GM23248 (cell line): ENCODE measurements at regions not wholly inside any gene's neighbourhood (a gene's known extent, or its start where the extent isn't known, plus 50 kb on each side); places are given as distances from the start of the nearest gene placed in this dataset.

Experiments used
- DNase-seq: peaks from one replicate; pipeline ENCODE4 v3.0.0-alpha.2; 2015
- H2AFZ ChIP-seq: fragments of 200-600 bp; sonication (generic); 2 replicates; pipeline ENCODE4 v1.6.1; 2016; ENCODE audit warnings: antibody characterized with exemption
- H3F3A ChIP-seq: fragments of 200-600 bp; sonication (generic); 2 replicates; pipeline ENCODE4 v1.6.1; 2016; ENCODE audit warnings: mild to moderate bottlenecking, antibody characterized with exemption, mixed run types; ENCODE audit not compliant: insufficient read depth
- H3K27ac ChIP-seq: fragments of 200-600 bp; sonication (generic); 2 replicates; pipeline ENCODE4 v1.5.1; 2016; ENCODE audit warnings: mild to moderate bottlenecking
- H3K27me3 ChIP-seq: fragments of 200-600 bp; sonication (generic); replicated peaks from 2 replicates; pipeline ENCODE4 v1.6.1; 2016; ENCODE audit warnings: mild to moderate bottlenecking; ENCODE audit not compliant: insufficient read depth
- H3K36me3 ChIP-seq: fragments of 200-600 bp; sonication (generic); 2 replicates; pipeline ENCODE4 v1.6.1; 2016; ENCODE audit warnings: low read depth, mild to moderate bottlenecking
- H3K4me1 ChIP-seq: fragments of 200-600 bp; sonication (generic); 2 replicates; pipeline ENCODE4 v1.6.1; 2016; ENCODE audit warnings: mild to moderate bottlenecking; ENCODE audit not compliant: insufficient read depth
- H3K4me2 ChIP-seq: fragments of 200-600 bp; sonication (generic); one replicate; pipeline ENCODE4 v1.6.1; 2016; ENCODE audit warnings: mild to moderate bottlenecking; ENCODE audit not compliant: unreplicated experiment
- H3K4me3 ChIP-seq: fragments of 200-600 bp; sonication (generic); 2 replicates; pipeline ENCODE4 v1.5.1; 2016; ENCODE audit warnings: mild to moderate bottlenecking
- H3K79me2 ChIP-seq: fragments of 200-600 bp; sonication (generic); 2 replicates; pipeline ENCODE4 v1.6.1; 2016; ENCODE audit warnings: mild to moderate bottlenecking; ENCODE audit not compliant: insufficient read depth
- H3K9ac ChIP-seq: fragments of 200-600 bp; sonication (generic); 2 replicates; pipeline ENCODE4 v1.6.1; 2016; ENCODE audit warnings: mild to moderate bottlenecking
- H3K9me2 ChIP-seq: fragments of 200-600 bp; sonication (generic); 2 replicates; pipeline ENCODE4 v1.6.1; 2016; ENCODE audit warnings: mixed run types, mild to moderate bottlenecking, moderate library complexity; ENCODE audit not compliant: insufficient read depth
- H3K9me3 ChIP-seq: fragments of 200-600 bp; sonication (generic); one replicate; pipeline ENCODE4 v1.6.1; 2017; ENCODE audit warnings: low read depth
- H4K20me1 ChIP-seq: fragments of 200-600 bp; sonication (generic); 2 replicates; pipeline ENCODE4 v1.6.0; 2016; ENCODE audit not compliant: insufficient read depth
- EZH2 ChIP-seq: fragments of 200-600 bp; sonication (generic); IDR thresholded peaks from 2 replicates; pipeline ENCODE4 v1.6.1; 2018; ENCODE audit warnings: antibody characterized with exemption, mild to moderate bottlenecking; ENCODE audit not compliant: insufficient read depth, poor library complexity, severe bottlenecking
- EZH2phosphoT487 ChIP-seq: fragments of 200-600 bp; sonication (generic); IDR thresholded peaks from 2 replicates; pipeline ENCODE4 v1.6.1; 2018; ENCODE audit warnings: antibody characterized with exemption, moderate library complexity, mild to moderate bottlenecking, low read depth; ENCODE audit not compliant: insufficient read depth
- WGBS, 2 experiments: methylation state at CpG; one replicate each; pipeline ENCODE4 v1.1.6; 2015 to 2017; ENCODE audit warnings: low lambda C conversion rate in 2 of 2, low coverage in 1 of 2; ENCODE audit errors: missing lambda C conversion rate in 2 of 2; 5-methylcytosine and 5-hydroxymethylcytosine counted together
- in situ Hi-C: fragments of 300-500 bp; cut with MboI; formaldehyde crosslinking; loops from 2 replicates; pipeline ENCODE4 v1.15.0; 2020

DNA sequence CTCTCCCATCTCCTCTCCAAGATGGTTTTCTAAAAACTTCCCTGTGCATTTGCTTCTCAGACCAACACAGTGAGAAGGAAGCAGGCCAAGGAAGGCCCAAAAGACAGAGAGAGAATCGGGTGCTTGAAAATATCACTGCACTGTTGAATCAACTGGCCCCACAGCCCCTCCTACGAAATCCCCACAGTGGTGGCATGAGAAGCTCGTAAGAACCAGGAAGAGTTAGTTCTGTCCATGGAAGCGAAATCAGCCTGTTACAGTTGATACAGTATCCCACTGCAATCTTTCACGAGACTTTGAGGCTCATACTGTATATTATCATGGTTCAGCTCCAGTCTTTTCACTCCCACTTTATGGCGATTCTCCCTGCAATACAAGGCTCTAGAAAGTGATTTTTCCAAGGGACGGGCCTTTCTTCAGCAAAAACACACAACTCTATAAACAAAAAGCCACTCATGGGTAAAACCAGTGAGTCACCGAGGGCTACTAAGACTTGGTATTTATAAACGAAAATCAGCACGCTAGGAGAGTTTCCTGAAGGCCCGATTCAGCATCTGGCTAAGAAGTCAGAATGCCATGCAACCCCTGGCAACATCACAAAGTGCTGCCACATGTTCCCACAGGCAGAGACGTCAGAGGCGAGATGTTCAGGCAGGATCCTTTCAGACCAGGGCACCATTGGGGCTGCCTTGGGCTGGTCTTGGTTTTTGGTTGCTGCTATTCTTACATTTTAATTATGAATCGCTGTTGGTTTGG is 185.7 kb downstream of the IRX5 start:
- H3K9ac ChIP-seq, result peak overlapping the region; percentile 53

DNA sequence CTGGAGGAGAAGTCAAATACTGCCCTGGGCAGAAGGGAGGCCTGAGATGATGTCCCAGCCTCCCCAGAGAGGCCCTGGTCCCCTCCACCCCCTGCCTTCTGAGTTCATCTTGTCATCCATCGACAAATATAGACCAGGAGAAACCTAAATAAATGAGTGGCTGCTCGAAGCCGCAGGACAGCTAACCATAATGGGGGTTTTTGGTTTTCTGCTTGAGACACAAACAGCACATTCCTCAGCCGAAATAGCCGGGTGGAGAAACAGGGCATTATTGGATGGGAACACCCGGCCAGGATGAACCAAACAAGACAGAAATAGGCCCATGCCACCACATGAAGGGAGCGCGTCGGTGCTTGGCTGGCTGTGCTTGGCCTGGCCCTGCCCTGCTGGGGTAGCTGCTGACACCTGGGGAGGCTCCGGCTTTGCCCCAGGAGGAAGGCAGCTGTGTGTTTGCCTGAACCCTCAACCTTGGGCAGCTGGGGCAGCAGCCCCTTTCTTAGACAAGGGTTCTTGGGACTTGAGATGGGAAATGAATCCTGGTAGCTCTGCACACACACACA is 188.1 kb downstream of the IRX5 start:
- in situ Hi-C loops, result no loop called here
- H3K36me3 ChIP-seq, result no peaks in the 10 kb centered on the region
- no peaks in the 10 kb centered on the region for H3K9me2 ChIP-seq
- DNase-seq, result no peak
- no peaks in the 10 kb centered on the region for H4K20me1 ChIP-seq
- no peak for TF ChIP-seq EZH2
- TF ChIP-seq EZH2phosphoT487, result no peak
- H3K27me3 ChIP-seq, result peaks cover 6% of the 10 kb centered on the region; the same call in 1 of the 2 replicates
- H3K79me2 ChIP-seq, result no peaks in the 10 kb centered on the region
- H3K27ac ChIP-seq, result no peak overlapping the region
- no peak overlapping the region for H2AFZ ChIP-seq
- H3K4me1 ChIP-seq, result peaks cover 10% of the 10 kb centered on the region
- WGBS, 2 experiments, result 89 to 93% methylated on average over 10 of the region's 10 CpGs
- no peak overlapping the region for H3K9ac ChIP-seq
- H3F3A ChIP-seq, result no peaks in the 10 kb centered on the region; the same call in 1 of the 2 replicates
- H3K9me3 ChIP-seq, result no peaks in the 10 kb centered on the region
- no peak overlapping the region for H3K4me3 ChIP-seq
- no peak overlapping the region for H3K4me2 ChIP-seq

More for the DNA sequence above, 185.7 kb downstream of the IRX5 start:
- H4K20me1 ChIP-seq, result no peaks in the 10 kb centered on the region
- H3K27ac ChIP-seq, result peak overlapping the region; percentile 63
- no peak for TF ChIP-seq EZH2phosphoT487
- no peak for TF ChIP-seq EZH2
- H3K4me3 ChIP-seq, result no peak overlapping the region
- H3K9me2 ChIP-seq, result no peaks in the 10 kb centered on the region
- DNase-seq, result peak; percentile 94
- no peaks in the 10 kb centered on the region for H3K36me3 ChIP-seq
- peaks cover 10% of the 10 kb centered on the region for H3K4me1 ChIP-seq
- WGBS, 2 experiments, result 25 to 30% methylated on average over 14 of the region's 14 CpGs
- H3K9me3 ChIP-seq, result no peaks in the 10 kb centered on the region
- in situ Hi-C loops, result no loop called here
- no peaks in the 10 kb centered on the region for H3K79me2 ChIP-seq
- peak overlapping the region; percentile 66 for H3K4me2 ChIP-seq
- 0 out of 2 replicates have a peak, but pooled peaks cover 6% of the 10 kb centered on the region for H3K27me3 ChIP-seq
- no peaks in the 10 kb centered on the region; the same call in 1 of the 2 replicates for H3F3A ChIP-seq
- H2AFZ ChIP-seq, result peak overlapping the region; percentile 75

DNA sequence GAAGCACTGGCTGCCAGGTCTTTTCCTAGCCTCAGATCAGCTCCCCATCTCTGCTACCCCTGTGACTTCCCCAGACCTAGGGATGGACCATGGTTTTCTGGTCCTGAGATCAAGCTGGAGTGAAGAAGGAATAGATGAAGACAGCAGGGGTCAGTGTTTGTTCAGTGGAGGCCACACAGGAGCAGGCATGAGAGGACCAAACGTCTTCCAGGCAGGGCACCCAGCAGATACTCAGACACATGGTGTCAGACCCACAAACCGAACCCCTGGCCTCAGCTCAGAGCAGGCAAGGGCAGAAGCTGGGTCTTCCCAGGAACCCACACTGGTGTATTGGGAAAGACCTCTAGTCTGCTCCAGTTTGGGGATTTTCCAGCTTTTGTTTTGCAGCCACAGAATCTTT is 189.7 kb downstream of the IRX5 start:
- H3K9ac ChIP-seq, result no peak overlapping the region
- 9 to 11% methylated on average over 2 of the region's 2 CpGs for whole genome bisulfite sequencing, 2 experiments
- H3K36me3 ChIP-seq, result no peaks in the 10 kb centered on the region
- no peaks in the 10 kb centered on the region for H3K9me3 ChIP-seq
- no peaks in the 10 kb centered on the region for H4K20me1 ChIP-seq
- H3K4me1 ChIP-seq, result peaks cover 10% of the 10 kb centered on the region
- no peak overlapping the region for H3K4me3 ChIP-seq
- no peaks in the 10 kb centered on the region for H3K79me2 ChIP-seq
- TF ChIP-seq EZH2 (no peak), EZH2phosphoT487 (no peak)
- no peaks in the 10 kb centered on the region for H3K9me2 ChIP-seq
- no peak overlapping the region for H3K4me2 ChIP-seq
- DNase-seq, result peak; percentile 22
- in situ Hi-C loops, result no loop called here
- H3K27me3 ChIP-seq, result peaks cover 6% of the 10 kb centered on the region; the same call in 1 of the 2 replicates
- no peak overlapping the region for H3K27ac ChIP-seq
- H3F3A ChIP-seq, result no peaks in the 10 kb centered on the region; the same call in 1 of the 2 replicates
- H2AFZ ChIP-seq, result no peak overlapping the region

DNA sequence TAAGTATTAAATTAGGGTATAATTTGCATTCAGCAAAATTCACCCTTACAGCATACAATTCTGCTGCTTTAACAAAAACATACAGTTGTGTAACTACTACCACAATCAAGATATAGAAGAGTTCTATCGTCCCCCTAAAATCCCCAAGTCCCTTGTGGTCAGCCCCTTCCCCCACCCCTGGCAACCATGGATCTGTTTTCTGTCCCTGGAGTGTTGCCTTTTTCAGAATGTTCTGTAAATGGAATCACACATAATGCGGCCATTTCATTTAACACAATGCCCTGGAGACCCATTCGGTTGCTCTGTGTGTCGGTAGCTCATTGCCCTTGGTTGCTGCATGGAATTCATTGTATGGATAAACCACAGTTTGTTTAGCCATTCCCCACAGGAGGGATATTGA is 190.2 kb downstream of the IRX5 start:
- no peaks in the 10 kb centered on the region for H4K20me1 ChIP-seq
- H3F3A ChIP-seq, result no peaks in the 10 kb centered on the region; the same call in 1 of the 2 replicates
- H3K4me2 ChIP-seq, result no peak overlapping the region
- H3K36me3 ChIP-seq, result no peaks in the 10 kb centered on the region
- WGBS, 2 experiments, result 35 to 40% methylated on average over 4 of the region's 4 CpGs
- no peak overlapping the region for H3K9ac ChIP-seq
- no peak for DNase-seq
- no peaks in the 10 kb centered on the region for H3K79me2 ChIP-seq
- H2AFZ ChIP-seq, result no peak overlapping the region
- H3K9me3 ChIP-seq, result no peaks in the 10 kb centered on the region
- in situ Hi-C loops, result no loop called here
- H3K9me2 ChIP-seq, result no peaks in the 10 kb centered on the region
- peaks cover 6% of the 10 kb centered on the region; the same call in 1 of the 2 replicates for H3K27me3 ChIP-seq
- H3K4me1 ChIP-seq, result peaks cover 10% of the 10 kb centered on the region
- H3K4me3 ChIP-seq, result no peak overlapping the region
- no peak for TF ChIP-seq EZH2phosphoT487
- TF ChIP-seq EZH2, result no peak
- no peak overlapping the region for H3K27ac ChIP-seq
